Activated B cell treated with CpG ODN at 0.5 μM for 24 hours (primary cell): ENCODE measurements at regions not wholly inside any gene's neighbourhood (a gene's known extent, or its start where the extent isn't known, plus 50 kb on each side); places are given as distances from the start of the nearest gene placed in this dataset.

Experiments
- ATAC-seq: fragments of 200-7000 bp; cut with Tn5 transposase; one replicate; pipeline ENCODE4 v1.10.0; 2021; ENCODE audit warnings: low read depth, mild to moderate bottlenecking, moderate library complexity
- CTCF ChIA-PET: fragments of 350-600 bp; sonication (Branson Sonifier 250); formaldehyde crosslinking; loops from one replicate; lab custom pipeline; 2021; ENCODE audit warnings: antibody characterized with exemption; lab: Charles Lee
- POLR2A ChIA-PET: fragments of 350-600 bp; sonication (Branson Sonifier 250); formaldehyde crosslinking; loops from one replicate; lab custom pipeline; 2021; ENCODE audit warnings: antibody characterized with exemption; lab: Charles Lee
- DNase-seq: peaks from one replicate; pipeline ENCODE4 v3.0.0; 2022
- H3K27ac Mint-ChIP-seq: one replicate; pipeline ENCODE4 v1.8.0; 2020; ENCODE audit warnings: mixed read lengths
- H3K27me3 Mint-ChIP-seq: one replicate; pipeline ENCODE4 v1.8.0; 2021; ENCODE audit warnings: mixed read lengths
- H3K36me3 Mint-ChIP-seq: one replicate; pipeline ENCODE4 v1.8.0; 2021; ENCODE audit warnings: low read depth, mixed read lengths
- H3K4me1 Mint-ChIP-seq: one replicate; pipeline ENCODE4 v1.8.0; 2021; ENCODE audit warnings: mixed read lengths
- H3K4me3 Mint-ChIP-seq: one replicate; pipeline ENCODE4 v1.8.0; 2020; ENCODE audit warnings: mild to moderate bottlenecking, mixed read lengths
- H3K9me3 Mint-ChIP-seq: one replicate; pipeline ENCODE4 v1.8.0; 2020; ENCODE audit warnings: mixed read lengths
- intact Hi-C: fragments of 100-400 bp; cut with micrococcal nuclease; formaldehyde crosslinking; loops from one replicate; pipeline ENCODE4 v1.15.1; 2024
- TF ChIP-seq, protein P1 (sequence below): fragments of 200-600 bp; IDR thresholded peaks from one replicate; pipeline ENCODE4 v1.8.0; 2022; ENCODE audit warnings: antibody characterized with exemption, mild to moderate bottlenecking

DNA sequence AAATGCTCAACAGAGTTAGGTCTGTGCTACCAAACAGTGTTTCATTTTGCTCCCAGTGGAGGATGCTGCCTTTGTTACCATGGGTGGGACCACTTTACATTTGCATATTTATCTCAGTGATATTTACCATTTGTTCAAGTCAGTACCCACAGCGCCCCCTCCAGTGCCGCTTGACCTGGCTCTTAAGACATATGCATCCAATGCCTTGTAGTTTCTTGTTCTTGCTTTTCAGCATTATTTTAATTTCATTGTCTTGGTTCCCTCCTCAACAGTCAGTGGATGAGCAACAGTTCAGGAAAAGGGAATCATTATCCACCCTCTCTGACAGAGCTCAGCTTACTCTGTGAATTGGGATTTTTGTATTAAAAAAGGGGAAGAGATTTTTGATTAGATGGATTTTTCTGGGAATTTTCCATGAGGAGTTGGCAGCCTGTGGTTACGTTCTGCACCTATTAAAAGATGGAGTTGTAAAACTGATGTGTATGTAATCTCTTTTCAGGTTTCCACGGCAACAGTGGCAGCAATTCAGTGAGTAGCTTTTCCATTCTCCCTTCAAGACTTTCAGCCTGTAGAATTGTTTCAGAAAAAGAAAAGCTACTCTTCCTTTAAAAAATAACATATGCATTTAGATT lies 240.5 kb upstream of the DAAM1 start:
- peaks cover 3% of the 10 kb centered on the region for H3K9me3 Mint-ChIP-seq
- H3K4me1 Mint-ChIP-seq, result no peaks in the 10 kb centered on the region
- H3K27ac Mint-ChIP-seq, result no peak overlapping the region
- intact Hi-C loops, result no loop called here
- ATAC-seq (no peak), DNase-seq (no peak)
- POLR2A ChIA-PET, result no interaction called here
- no peak overlapping the region for H3K4me3 Mint-ChIP-seq
- H3K27me3 Mint-ChIP-seq, result no peaks in the 10 kb centered on the region
- TF ChIP-seq, protein P1, sequence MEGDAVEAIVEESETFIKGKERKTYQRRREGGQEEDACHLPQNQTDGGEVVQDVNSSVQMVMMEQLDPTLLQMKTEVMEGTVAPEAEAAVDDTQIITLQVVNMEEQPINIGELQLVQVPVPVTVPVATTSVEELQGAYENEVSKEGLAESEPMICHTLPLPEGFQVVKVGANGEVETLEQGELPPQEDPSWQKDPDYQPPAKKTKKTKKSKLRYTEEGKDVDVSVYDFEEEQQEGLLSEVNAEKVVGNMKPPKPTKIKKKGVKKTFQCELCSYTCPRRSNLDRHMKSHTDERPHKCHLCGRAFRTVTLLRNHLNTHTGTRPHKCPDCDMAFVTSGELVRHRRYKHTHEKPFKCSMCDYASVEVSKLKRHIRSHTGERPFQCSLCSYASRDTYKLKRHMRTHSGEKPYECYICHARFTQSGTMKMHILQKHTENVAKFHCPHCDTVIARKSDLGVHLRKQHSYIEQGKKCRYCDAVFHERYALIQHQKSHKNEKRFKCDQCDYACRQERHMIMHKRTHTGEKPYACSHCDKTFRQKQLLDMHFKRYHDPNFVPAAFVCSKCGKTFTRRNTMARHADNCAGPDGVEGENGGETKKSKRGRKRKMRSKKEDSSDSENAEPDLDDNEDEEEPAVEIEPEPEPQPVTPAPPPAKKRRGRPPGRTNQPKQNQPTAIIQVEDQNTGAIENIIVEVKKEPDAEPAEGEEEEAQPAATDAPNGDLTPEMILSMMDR, result no peak
- no peaks in the 10 kb centered on the region for H3K36me3 Mint-ChIP-seq
- CTCF ChIA-PET, result no interaction called here

DNA sequence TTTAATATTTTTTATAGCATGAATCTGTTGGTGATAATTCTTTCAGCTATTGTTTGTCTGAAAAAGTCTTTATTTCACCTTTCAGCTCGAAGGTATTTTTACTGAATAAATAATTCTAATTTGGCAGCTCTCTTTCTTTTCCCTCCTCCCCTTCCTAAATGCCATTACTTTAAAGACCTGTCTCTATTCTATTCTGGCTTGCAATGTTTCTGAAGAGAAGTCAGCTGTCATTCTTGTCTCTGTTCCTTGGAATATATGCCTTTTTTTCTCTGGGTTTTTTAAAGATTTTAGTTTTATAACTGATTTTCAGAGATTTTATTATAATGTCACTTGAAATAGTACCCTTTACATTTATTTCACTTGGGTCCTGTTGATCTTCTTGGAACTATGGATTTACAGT lies 237.9 kb upstream of the DAAM1 start:
- H3K4me1 Mint-ChIP-seq, result no peaks in the 10 kb centered on the region
- no peaks in the 10 kb centered on the region for H3K36me3 Mint-ChIP-seq
- H3K27ac Mint-ChIP-seq, result no peak overlapping the region
- CTCF ChIA-PET, result no interaction called here
- DNase-seq (no peak), ATAC-seq (no peak)
- H3K4me3 Mint-ChIP-seq, result no peak overlapping the region
- intact Hi-C loops, result no loop called here
- TF ChIP-seq, protein P1, result no peak
- POLR2A ChIA-PET, result no interaction called here
- H3K27me3 Mint-ChIP-seq, result peaks cover 7% of the 10 kb centered on the region
- H3K9me3 Mint-ChIP-seq, result peaks cover 3% of the 10 kb centered on the region

DNA sequence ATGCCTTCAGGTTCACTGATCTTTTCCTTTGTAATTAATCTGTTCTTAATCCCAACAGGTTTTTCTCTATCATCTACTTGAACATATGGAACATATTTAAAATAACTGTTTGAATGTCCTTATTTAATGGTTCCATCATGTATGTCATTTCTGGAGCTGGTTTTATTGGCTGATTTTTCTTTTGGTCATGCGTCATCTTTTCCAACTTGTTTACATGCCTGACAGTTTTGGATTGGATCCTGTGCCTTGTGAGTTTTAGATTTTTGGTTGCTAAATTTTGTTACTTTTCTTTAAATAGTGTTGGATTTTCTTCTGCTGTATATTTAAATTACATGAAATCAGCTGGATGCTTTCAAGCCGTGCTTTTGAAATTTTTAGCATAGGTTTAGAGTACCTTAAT lies 237.3 kb upstream of the DAAM1 start:
- ChIA-PET POLR2A (no interaction called here), CTCF (no interaction called here)
- Mint-ChIP-seq H3K27me3 (peaks cover 7% of the 10 kb centered on the region), H3K4me1 (no peaks in the 10 kb centered on the region), H3K4me3 (no peak overlapping the region), H3K27ac (no peak overlapping the region), H3K36me3 (no peaks in the 10 kb centered on the region), H3K9me3 (peaks cover 3% of the 10 kb centered on the region)
- DNase-seq (no peak), ATAC-seq (no peak)
- TF ChIP-seq, protein P1, result no peak
- intact Hi-C loops, result no loop called here

DNA sequence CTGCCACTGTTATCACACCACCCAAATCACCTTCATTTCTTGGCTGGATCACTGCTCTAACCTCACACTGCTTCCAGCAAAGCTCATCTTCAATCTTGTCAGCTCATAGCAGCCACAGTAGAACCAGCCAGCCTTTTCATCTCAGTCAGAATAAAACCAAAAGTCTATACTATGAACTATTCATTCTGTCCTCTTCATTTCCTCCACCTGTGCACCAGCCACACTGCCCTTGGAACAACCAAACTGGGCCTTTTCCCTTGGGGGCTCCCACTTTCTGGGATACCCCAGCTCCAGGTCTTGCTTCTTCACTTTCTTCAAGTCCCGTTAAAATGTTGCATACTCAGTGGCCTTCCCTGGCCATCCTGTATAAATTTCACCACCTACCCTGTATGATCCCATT lies 234.4 kb upstream of the DAAM1 start:
- no peaks in the 10 kb centered on the region for H3K4me1 Mint-ChIP-seq
- no peak for ATAC-seq
- no peak overlapping the region for H3K27ac Mint-ChIP-seq
- DNase-seq, result no peak
- intact Hi-C loops, result no loop called here
- no peaks in the 10 kb centered on the region for H3K36me3 Mint-ChIP-seq
- no peak overlapping the region for H3K4me3 Mint-ChIP-seq
- CTCF ChIA-PET, result no interaction called here
- peaks cover 3% of the 10 kb centered on the region for H3K9me3 Mint-ChIP-seq
- peaks cover 7% of the 10 kb centered on the region for H3K27me3 Mint-ChIP-seq
- TF ChIP-seq, protein P1, result no peak
- POLR2A ChIA-PET, result no interaction called here

DNA sequence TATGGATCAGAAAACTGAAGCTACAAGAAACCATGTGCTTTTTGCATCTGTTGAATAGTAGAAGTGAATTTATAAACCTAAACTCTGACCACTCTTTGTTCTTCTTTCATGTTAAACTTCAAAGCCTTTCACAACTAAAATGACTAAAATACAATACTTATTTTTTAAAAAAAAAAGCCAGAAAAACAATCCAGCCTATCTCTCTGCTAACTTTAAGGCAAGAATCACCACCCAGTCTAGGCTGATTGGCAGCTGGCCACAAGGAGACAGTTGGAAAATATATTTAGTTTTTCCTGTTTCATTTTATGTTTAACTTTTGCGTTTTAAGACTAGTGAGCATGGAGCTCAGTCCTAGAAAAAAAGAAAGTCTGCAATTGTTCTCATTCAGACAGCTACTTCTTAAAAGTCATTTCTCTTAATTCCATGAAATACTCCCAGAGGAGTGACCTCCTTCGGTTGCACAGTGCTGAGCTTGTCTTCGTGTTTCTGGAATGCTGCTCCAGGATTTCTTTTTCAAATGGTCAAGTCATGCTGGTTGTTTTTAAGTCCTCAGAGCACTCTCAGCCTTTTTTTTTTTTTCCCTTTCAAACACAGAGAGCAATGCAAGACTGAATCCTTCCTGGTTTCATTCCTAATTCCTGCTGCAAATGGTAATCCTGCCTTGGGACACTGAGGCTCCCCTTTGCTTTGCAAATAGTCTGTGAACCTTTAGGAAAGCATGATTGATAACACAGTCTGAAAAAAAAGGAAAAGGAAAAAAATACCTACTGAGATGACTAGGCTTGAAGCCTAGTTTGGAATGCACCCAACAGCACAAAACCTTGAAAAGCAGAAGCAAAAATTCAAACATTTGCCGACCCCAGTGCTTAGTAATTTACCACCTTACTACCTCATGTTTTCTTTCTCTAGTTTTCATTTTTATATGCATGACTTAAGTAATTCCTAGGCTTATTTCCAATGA lies 233.3 kb upstream of the DAAM1 start:
- ChIA-PET CTCF (no interaction called here), POLR2A (no interaction called here)
- Mint-ChIP-seq H3K9me3 (peaks cover 3% of the 10 kb centered on the region), H3K4me3 (no peak overlapping the region), H3K27ac (no peak overlapping the region), H3K27me3 (peaks cover 7% of the 10 kb centered on the region), H3K36me3 (no peaks in the 10 kb centered on the region), H3K4me1 (no peaks in the 10 kb centered on the region)
- DNase-seq (no peak), ATAC-seq (no peak)
- intact Hi-C loops, result no loop called here
- TF ChIP-seq, protein P1, result no peak
